CD4-positive, alpha-beta T cell treated with Interleukin-15 for 4 hours (primary cell): ENCODE measurements at regions not wholly inside any gene's neighbourhood (a gene's known extent, or its start where the extent isn't known, plus 50 kb on each side); places are given as distances from the start of the nearest gene placed in this dataset.
"Not testable (repeated sequence)": the region's sequence is repeated elsewhere in the genome, so short reads cannot be mapped to it uniquely, and the experiment has no call there.

Source experiments
- DNase-seq: peaks from one replicate; pipeline ENCODE4 v3.0.0-alpha.2; 2020; ENCODE audit warnings: low spot score

GRCh38 chr16:59993101-59993500 lies 1259.0 kb upstream of the GOT2 start:
- no peak for DNase-seq

GRCh38 chr16:59991171-59991570 lies 1257.1 kb upstream of the GOT2 start:
- DNase-seq, result no peak

GRCh38 chr16:59988591-59988990 lies 1254.5 kb upstream of the GOT2 start:
- DNase-seq, result no peak

- no peak for DNase-seq
Measured at GRCh38 chr16:59975953-59976352, 1241.8 kb upstream of the GOT2 start.

GRCh38 chr16:59973966-59974365 lies 1239.8 kb upstream of the GOT2 start:
- DNase-seq, result no peak

GRCh38 chr16:59971264-59971663 lies 1237.1 kb upstream of the GOT2 start:
- no peak for DNase-seq

- no peak for DNase-seq
Measured at GRCh38 chr16:59964232-59964924, 1230.3 kb upstream of the GOT2 start.

- no peak for DNase-seq
Measured at GRCh38 chr16:59959311-59959710, 1225.2 kb upstream of the GOT2 start.

GRCh38 chr16:59950431-59950830 lies 1216.3 kb upstream of the GOT2 start:
- no peak for DNase-seq

GRCh38 chr16:59944041-59944440 lies 1209.9 kb upstream of the GOT2 start:
- not testable (repeated sequence) for DNase-seq

GRCh38 chr16:59941594-59941993 lies 1207.5 kb upstream of the GOT2 start:
- no peak for DNase-seq

- no peak for DNase-seq
Measured at GRCh38 chr16:59920054-59920453, 1185.9 kb upstream of the GOT2 start.

GRCh38 chr16:59913666-59914065 lies 1179.5 kb upstream of the GOT2 start:
- no peak for DNase-seq

GRCh38 chr16:59909262-59909661 lies 1175.1 kb upstream of the GOT2 start:
- DNase-seq, result no peak

GRCh38 chr16:59907611-59908010 lies 1173.5 kb upstream of the GOT2 start:
- no peak for DNase-seq

GRCh38 chr16:59905606-59906005 lies 1171.5 kb upstream of the GOT2 start:
- no peak for DNase-seq

GRCh38 chr16:59905131-59905530 lies 1171.0 kb upstream of the GOT2 start:
- no peak for DNase-seq

- no peak for DNase-seq
Measured at GRCh38 chr16:59899940-59900339, 1165.8 kb upstream of the GOT2 start.

- DNase-seq, result no peak
Measured at GRCh38 chr16:59892376-59892775, 1158.3 kb upstream of the GOT2 start.

- DNase-seq, result no peak
Measured at GRCh38 chr16:59887856-59888255, 1153.7 kb upstream of the GOT2 start.

GRCh38 chr16:59886021-59886420 lies 1151.9 kb upstream of the GOT2 start:
- no peak for DNase-seq

GRCh38 chr16:59881376-59881775 lies 1147.3 kb upstream of the GOT2 start:
- DNase-seq, result no peak

- no peak for DNase-seq
Measured at GRCh38 chr16:59880611-59881010, 1146.5 kb upstream of the GOT2 start.

GRCh38 chr16:59878999-59879398 lies 1144.9 kb upstream of the GOT2 start:
- no peak for DNase-seq

- no peak for DNase-seq
Measured at GRCh38 chr16:59878479-59878878, 1144.4 kb upstream of the GOT2 start.
